H1 (cell line): ENCODE measurements at regions not wholly inside any gene's neighbourhood (a gene's known extent, or its start where the extent isn't known, plus 50 kb on each side); places are given as distances from the start of the nearest gene placed in this dataset.

Source experiments
- CTCF ChIA-PET: fragments of 300-600 bp; sonication (Branson Sonifier 250); formaldehyde crosslinking; loops from one replicate; lab custom pipeline; 2021; ENCODE audit not compliant: partially characterized antibody; lab: Charles Lee
- POLR2A ChIA-PET: fragments of 300-600 bp; sonication (Branson Sonifier 250); formaldehyde crosslinking; loops from one replicate; lab custom pipeline; 2021; ENCODE audit warnings: inconsistent platforms; ENCODE audit not compliant: partially characterized antibody; lab: Charles Lee
- DNase-seq, 2 experiments: peaks; one replicate each; pipeline versions ENCODE4 v3.0.0 to v3.0.0-alpha.2; 2010 to 2022; ENCODE audit warnings: low spot score in 2 of 2, low read depth in 1 of 2, mixed read lengths in 1 of 2
- FAIRE-seq: peaks from 2 replicates; lab custom pipeline; 2011; peaks lifted over from hg19 to GRCh38; lab: Jason Lieb, UNC
- H2AFZ ChIP-seq: 2 replicates; pipeline ENCODE4 v1.8.1; 2012; ENCODE audit warnings: low read length, inconsistent platforms
- H2AK5ac ChIP-seq: 2 replicates; pipeline ENCODE4 v1.6.1; 2013; ENCODE audit warnings: low read depth, low read length
- H2BK120ac ChIP-seq: replicated peaks from 2 replicates; pipeline ENCODE3; 2013; ENCODE audit warnings: low read depth, low read length, inconsistent platforms
- H2BK12ac ChIP-seq: 2 replicates; pipeline ENCODE4 v1.6.1; 2013; ENCODE audit warnings: low read depth, low read length
- H2BK15ac ChIP-seq: 2 replicates; pipeline ENCODE4 v1.6.1; 2013; ENCODE audit warnings: low read length
- H2BK20ac ChIP-seq: 2 replicates; pipeline ENCODE4 v1.6.1; 2013; ENCODE audit warnings: low read length
- H2BK5ac ChIP-seq: 2 replicates; pipeline ENCODE4 v1.6.1; 2013; ENCODE audit warnings: low read depth, low read length
- H3K14ac ChIP-seq: 2 replicates; pipeline ENCODE4 v1.6.1; 2013; ENCODE audit warnings: inconsistent platforms; ENCODE audit not compliant: insufficient read length
- H3K18ac ChIP-seq: 2 replicates; pipeline ENCODE4 v1.6.1; 2013; ENCODE audit warnings: low read length; ENCODE audit errors: extremely low read depth
- H3K23ac ChIP-seq: 2 replicates; pipeline ENCODE4 v1.6.1; 2013; ENCODE audit warnings: inconsistent platforms; ENCODE audit not compliant: insufficient read length
- H3K23me2 ChIP-seq: 2 replicates; pipeline ENCODE4 v1.6.1; 2013; ENCODE audit warnings: low read depth, low read length
- H3K27ac ChIP-seq: 2 replicates; pipeline ENCODE4 v1.6.1; 2011; ENCODE audit warnings: low read depth, low read length, inconsistent platforms
- H3K27me3 ChIP-seq, 4 experiments: replicated peaks in 1 of 4; 1 replicate in 1 of 4; 2 replicates in 3 of 4; pipeline versions ENCODE4 v1.6.1 to v1.8.1; 2011 to 2013; ENCODE audit warnings: low read length in 3 of 4, mild to moderate bottlenecking in 3 of 4, inconsistent platforms in 2 of 4, mixed read lengths in 2 of 4, moderate library complexity in 1 of 4; ENCODE audit not compliant: control insufficient read depth in 3 of 4, insufficient read depth in 3 of 4; ENCODE audit errors: extremely low read depth in 1 of 4
- H3K36me3 ChIP-seq, 4 experiments: 2 replicates each; pipeline versions ENCODE4 v1.6.1 to v1.8.1; 2011 to 2013; ENCODE audit warnings: mild to moderate bottlenecking in 4 of 4, low read length in 3 of 4, moderate library complexity in 2 of 4, control low read depth in 1 of 4, inconsistent platforms in 1 of 4; ENCODE audit not compliant: insufficient read depth in 4 of 4, control insufficient read depth in 2 of 4
- H3K4ac ChIP-seq: replicated peaks from 2 replicates; pipeline ENCODE3; 2013; ENCODE audit warnings: low read length, low read depth, mixed read lengths, inconsistent platforms; ENCODE audit not compliant: insufficient read length
- H3K4me1 ChIP-seq, 4 experiments: replicated peaks in 1 of 4; 1 replicate in 1 of 4; 2 replicates in 3 of 4; pipeline versions ENCODE4 v1.6.1 to v1.8.1; 2011 to 2013; ENCODE audit warnings: low read length in 3 of 4, inconsistent platforms in 2 of 4, mixed read lengths in 1 of 4; ENCODE audit not compliant: insufficient read depth in 4 of 4, control insufficient read depth in 3 of 4
- H3K4me2 ChIP-seq, 2 experiments: 2 replicates each; pipeline versions ENCODE4 v1.6.1 to v1.8.1; 2011 to 2013; ENCODE audit warnings: low read depth in 2 of 2, low read length in 2 of 2, control low read depth in 1 of 2, inconsistent platforms in 1 of 2, mild to moderate bottlenecking in 1 of 2; ENCODE audit not compliant: insufficient read depth in 1 of 2
- H3K4me3 ChIP-seq, 4 experiments: fragments of 200-600, 300-600 bp in 1 of 4; sonication (generic), shearing (Covaris generic), sonication (Bioruptor Twin) in 1 of 4; 2 replicates each; pipeline versions ENCODE4 v1.5.1 to v1.8.1; 2011 to 2016; ENCODE audit warnings: low read length in 4 of 4, low read depth in 3 of 4, control low read depth in 2 of 4, inconsistent platforms in 2 of 4, mild to moderate bottlenecking in 2 of 4, mixed read lengths in 1 of 4, moderate library complexity in 1 of 4; ENCODE audit not compliant: insufficient read depth in 2 of 4; ENCODE audit errors: extremely low read depth in 1 of 4
- H3K56ac ChIP-seq: replicated peaks from 2 replicates; pipeline ENCODE3; 2013; ENCODE audit warnings: low read depth, mild to moderate bottlenecking, mixed read lengths, low read length, inconsistent platforms; ENCODE audit not compliant: insufficient read length
- H3K79me1 ChIP-seq: 2 replicates; pipeline ENCODE4 v1.6.1; 2013; ENCODE audit warnings: low read depth, low read length, control low read depth
- H3K79me2 ChIP-seq, 2 experiments: 2 replicates each; pipeline versions ENCODE4 v1.6.1 to v1.8.1; 2012 to 2013; ENCODE audit warnings: low read length in 2 of 2, mild to moderate bottlenecking in 2 of 2, inconsistent platforms in 1 of 2; ENCODE audit not compliant: insufficient read depth in 2 of 2, control insufficient read depth in 1 of 2
- H3K9ac ChIP-seq, 4 experiments: replicated peaks in 1 of 4; 1 replicate in 1 of 4; 2 replicates in 3 of 4; pipeline versions ENCODE4 v1.6.1 to v1.8.1; 2011 to 2013; ENCODE audit warnings: low read depth in 3 of 4, low read length in 3 of 4, control low read depth in 2 of 4, mild to moderate bottlenecking in 2 of 4, moderate library complexity in 2 of 4, inconsistent platforms in 1 of 4; ENCODE audit errors: extremely low read depth in 1 of 4
- H3K9me3 ChIP-seq, 2 experiments: 2 replicates each; pipeline versions ENCODE4 v1.6.1 to v1.8.1; 2012 to 2013; ENCODE audit warnings: mild to moderate bottlenecking in 2 of 2, moderate library complexity in 2 of 2, control low read depth in 1 of 2, inconsistent platforms in 1 of 2, low read depth in 1 of 2, low read length in 1 of 2, mixed read lengths in 1 of 2; ENCODE audit not compliant: insufficient read depth in 2 of 2
- H4K20me1 ChIP-seq, 2 experiments: replicated peaks in 1 of 2; 2 replicates each; pipeline versions ENCODE3 to v1.8.1; 2011 to 2013; ENCODE audit warnings: inconsistent platforms in 2 of 2, low read length in 2 of 2, mild to moderate bottlenecking in 1 of 2; ENCODE audit not compliant: insufficient read depth in 2 of 2, control insufficient read depth in 1 of 2
- H4K5ac ChIP-seq: 2 replicates; pipeline ENCODE4 v1.6.1; 2013; ENCODE audit warnings: low read length, low read depth, mixed read lengths, inconsistent platforms; ENCODE audit not compliant: insufficient read length
- H4K8ac ChIP-seq: 2 replicates; pipeline ENCODE4 v1.8.0; 2013; ENCODE audit warnings: mild to moderate bottlenecking, moderate library complexity, low read length, inconsistent platforms; ENCODE audit not compliant: insufficient read depth; ENCODE audit errors: extremely low read depth
- H4K91ac ChIP-seq: replicated peaks from 2 replicates; pipeline ENCODE3; 2013; ENCODE audit warnings: low read length, mixed read lengths, inconsistent platforms; ENCODE audit not compliant: insufficient read length
- ATF3 ChIP-seq: IDR thresholded peaks from 2 replicates; pipeline ENCODE4 v1.6.1; 2011; ENCODE audit warnings: low read depth, mild to moderate bottlenecking, low read length; ENCODE audit not compliant: insufficient read depth
- HDAC2 ChIP-seq, 2 experiments: fragments of 300-600 bp in 1 of 2; sonication (generic) in 1 of 2; IDR thresholded peaks; 2 replicates each; pipeline ENCODE4 v1.6.1; 2011 to 2012; ENCODE audit warnings: low read depth in 2 of 2, low read length in 2 of 2, mild to moderate bottlenecking in 2 of 2, moderate library complexity in 2 of 2, borderline replicate concordance in 1 of 2, inconsistent platforms in 1 of 2
- KDM4A ChIP-seq: IDR thresholded peaks from one replicate; pipeline ENCODE4 v1.7.1; 2012; ENCODE audit warnings: low read depth, mild to moderate bottlenecking, moderate library complexity, low read length, inconsistent platforms; ENCODE audit not compliant: severe bottlenecking
- POLR2A ChIP-seq, 2 experiments: IDR thresholded peaks; 1 replicate in 1 of 2; 2 replicates in 1 of 2; pipeline ENCODE4 v1.6.1; 2011; ENCODE audit warnings: low read depth in 2 of 2, low read length in 2 of 2, mild to moderate bottlenecking in 2 of 2; ENCODE audit errors: control extremely low read depth in 1 of 2
- POU5F1 ChIP-seq: IDR thresholded peaks from 2 replicates; pipeline ENCODE4 v1.6.1; 2011; ENCODE audit warnings: low read depth, mild to moderate bottlenecking, low read length, moderate library complexity
- RAD21 ChIP-seq, 2 experiments: IDR thresholded peaks in 1 of 2; conservative IDR thresholded peaks in 1 of 2; 2 replicates each; pipeline ENCODE4 v1.6.1; 2011; ENCODE audit warnings: low read depth in 2 of 2, low read length in 2 of 2, improper control_type of control experiment in 1 of 2, inconsistent platforms in 1 of 2, mild to moderate bottlenecking in 1 of 2, moderate library complexity in 1 of 2
- SIRT6 ChIP-seq: IDR thresholded peaks from one replicate; pipeline ENCODE4 v1.7.1; 2012; ENCODE audit warnings: low read length, inconsistent platforms
- SUZ12 ChIP-seq: fragments of 200-600 bp; sonication (generic); IDR thresholded peaks from 2 replicates; pipeline ENCODE4 v1.6.1; 2012; ENCODE audit warnings: mild to moderate bottlenecking, inconsistent platforms, low read length, moderate library complexity, mixed read lengths
- TCF12 ChIP-seq: IDR thresholded peaks from 2 replicates; pipeline ENCODE4 v1.6.1; 2011; ENCODE audit warnings: low read depth, mild to moderate bottlenecking, low read length
- WGBS, 2 experiments: shearing (Covaris generic) in 1 of 2; methylation state at CpG; one replicate each; pipeline versions ENCODE4 v1.1.6 to v1.1.7; 2013 to 2015; ENCODE audit warnings: low lambda C conversion rate in 2 of 2, mixed read lengths in 2 of 2, inconsistent platforms in 1 of 2, low coverage in 1 of 2, missing lambda C conversion rate in 1 of 2; ENCODE audit not compliant: insufficient replicate concordance in 2 of 2, insufficient coverage in 1 of 2, insufficient read length in 1 of 2; ENCODE audit errors: extremely low coverage in 1 of 2, missing lambda C conversion rate in 1 of 2; 5-methylcytosine and 5-hydroxymethylcytosine counted together

- Histone ChIP-seq H2BK120ac (no peak overlapping the region), H3K79me1 (no peaks in the 10 kb centered on the region), H3K9me3 (no peaks in the 10 kb centered on the region), H3K4me3 (no peak overlapping the region), H2AK5ac (no peak overlapping the region), H3K79me2 (no peaks in the 10 kb centered on the region), H2BK20ac (no peak overlapping the region), H3K4ac (no peak overlapping the region), H4K20me1 (no peaks in the 10 kb centered on the region), H2BK15ac (no peak overlapping the region), H3K27me3 (no peaks in the 10 kb centered on the region), H3K14ac (no peak overlapping the region), H3K23me2 (no peaks in the 10 kb centered on the region; the same call in 1 of the 2 replicates), H4K8ac (no peak overlapping the region), H3K23ac (no peak overlapping the region), H3K36me3 (no peaks in the 10 kb centered on the region), H3K56ac (no peak overlapping the region), H3K18ac (no peak overlapping the region), H2BK5ac (no peak overlapping the region), H4K91ac (no peak overlapping the region), H3K4me1 (no peaks in the 10 kb centered on the region), H3K9ac (no peak overlapping the region), H3K27ac (no peak overlapping the region), H3K4me2 (no peak overlapping the region), H2BK12ac (no peak overlapping the region), H2AFZ (no peak overlapping the region), H4K5ac (no peak overlapping the region)
- no peak for TF ChIP-seq ATF3
- TF ChIP-seq POU5F1 = no peak
- TF ChIP-seq KDM4A = no peak
- no peak for TF ChIP-seq POLR2A (IDR thresholded peaks at IDR 0.05; ENCODE audit: control extremely low read depth in 1 of 2, low read depth in 2 of 2, low read length in 2 of 2)
- no peak for TF ChIP-seq RAD21 (IDR thresholded peaks at IDR 0.05 in 1 of 2, conservative IDR thresholded peaks at IDR 0.05 in 1 of 2; ENCODE audit: low read depth in 2 of 2, low read length in 2 of 2)
- TF ChIP-seq SIRT6 = no peak
- TF ChIP-seq TCF12 = no peak
- no peak for TF ChIP-seq HDAC2 (IDR thresholded peaks at IDR 0.05; ENCODE audit: borderline replicate concordance in 1 of 2, low read depth in 2 of 2, low read length in 2 of 2)
- no peak for TF ChIP-seq SUZ12
- CTCF ChIA-PET = no interaction called here
- FAIRE-seq = no peak
- DNase-seq = no peak
- WGBS, 2 experiments = 89% methylated on average over 2 of the region's 2 CpGs; no CpG with 5 or more reads in 1 of the 2 experiments
- POLR2A ChIA-PET = no interaction called here
Measured at GRCh38 chr21:28226563-28226962, 766.1 kb downstream of the LTN1 start.
